ENCODE measurements at regions not wholly inside any gene's neighbourhood (a gene's known extent, or its start where the extent isn't known, plus 50 kb on each side); places are given as distances from the start of the nearest gene placed in this dataset.

- Histone ChIP-seq H3K27me3 (replicated peaks; ENCODE audit: insufficient read depth) (no peaks in the 10 kb centered on the region), H3K36me3 (no peaks in the 10 kb centered on the region), H3K9me3 (no peaks in the 10 kb centered on the region), H3K4me3 (no peak overlapping the region), H3K27ac (no peak overlapping the region), H3K4me1 (replicated peaks) (no peaks in the 10 kb centered on the region)
- intact Hi-C loops (cut with DNase I) = no loop called here
- DNase-seq (ENCODE audit: low spot score) = no peak
- 79% methylated on average over 7 of the region's 7 CpGs for WGBS
- no peak for TF ChIP-seq POLR2AphosphoS5 (IDR thresholded peaks at IDR 0.05)
- TF ChIP-seq POLR2A (IDR thresholded peaks at IDR 0.05) = no peak
- TF ChIP-seq, protein P1, sequence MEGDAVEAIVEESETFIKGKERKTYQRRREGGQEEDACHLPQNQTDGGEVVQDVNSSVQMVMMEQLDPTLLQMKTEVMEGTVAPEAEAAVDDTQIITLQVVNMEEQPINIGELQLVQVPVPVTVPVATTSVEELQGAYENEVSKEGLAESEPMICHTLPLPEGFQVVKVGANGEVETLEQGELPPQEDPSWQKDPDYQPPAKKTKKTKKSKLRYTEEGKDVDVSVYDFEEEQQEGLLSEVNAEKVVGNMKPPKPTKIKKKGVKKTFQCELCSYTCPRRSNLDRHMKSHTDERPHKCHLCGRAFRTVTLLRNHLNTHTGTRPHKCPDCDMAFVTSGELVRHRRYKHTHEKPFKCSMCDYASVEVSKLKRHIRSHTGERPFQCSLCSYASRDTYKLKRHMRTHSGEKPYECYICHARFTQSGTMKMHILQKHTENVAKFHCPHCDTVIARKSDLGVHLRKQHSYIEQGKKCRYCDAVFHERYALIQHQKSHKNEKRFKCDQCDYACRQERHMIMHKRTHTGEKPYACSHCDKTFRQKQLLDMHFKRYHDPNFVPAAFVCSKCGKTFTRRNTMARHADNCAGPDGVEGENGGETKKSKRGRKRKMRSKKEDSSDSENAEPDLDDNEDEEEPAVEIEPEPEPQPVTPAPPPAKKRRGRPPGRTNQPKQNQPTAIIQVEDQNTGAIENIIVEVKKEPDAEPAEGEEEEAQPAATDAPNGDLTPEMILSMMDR (IDR thresholded peaks at IDR 0.05) = no peak
These were observed 291.2 kb downstream of the FAM43A start for GRCh38 chr3:194976874-194977273.

GRCh38 chr3:194977356-194977755 is 291.7 kb downstream of the FAM43A start:
- intact Hi-C loops (cut with DNase I) = no loop called here
- TF ChIP-seq, protein P1 (IDR thresholded peaks at IDR 0.05) = no peak
- no peak for TF ChIP-seq POLR2AphosphoS5 (IDR thresholded peaks at IDR 0.05)
- TF ChIP-seq POLR2A (IDR thresholded peaks at IDR 0.05) = no peak
- WGBS = 98% methylated on average over 8 of the region's 8 CpGs
- H3K36me3 ChIP-seq = no peaks in the 10 kb centered on the region
- no peaks in the 10 kb centered on the region for H3K9me3 ChIP-seq
- H3K4me1 ChIP-seq (replicated peaks) = no peaks in the 10 kb centered on the region
- DNase-seq (ENCODE audit: low spot score) = no peak
- no peaks in the 10 kb centered on the region for H3K27me3 ChIP-seq (replicated peaks; ENCODE audit: insufficient read depth)
- H3K4me3 ChIP-seq = no peak overlapping the region
- no peak overlapping the region for H3K27ac ChIP-seq

DNA sequence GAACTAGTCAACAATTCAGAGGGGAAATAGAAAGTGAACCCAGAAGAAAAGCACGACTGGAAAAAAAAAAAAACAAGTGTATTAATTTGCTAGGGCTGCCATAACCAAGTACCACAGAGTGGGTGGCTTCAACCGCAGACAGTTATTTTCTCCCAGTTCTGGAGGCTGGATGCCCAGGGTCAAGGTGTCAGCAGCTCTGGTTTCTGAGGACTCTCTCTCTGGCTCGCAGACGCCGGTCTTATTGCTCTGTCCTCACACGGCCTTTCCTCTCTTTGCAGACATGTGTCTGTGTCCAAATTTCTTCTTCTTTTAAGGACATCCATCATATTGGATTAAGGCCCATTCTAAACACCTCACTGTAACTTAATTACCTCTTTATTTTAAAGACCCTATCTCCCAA is 291.8 kb downstream of the XXYLT1 start:
- no peak for DNase-seq (ENCODE audit: low spot score)
- WGBS = 81% methylated on average over 6 of the region's 6 CpGs

GRCh38 chr3:194982472-194982871 is 288.5 kb downstream of the XXYLT1 start:
- no peak for DNase-seq (ENCODE audit: low spot score)
- intact Hi-C loops (cut with DNase I) = no loop called here
- Histone ChIP-seq H3K27ac (no peak overlapping the region), H3K4me1 (replicated peaks) (peaks cover 3% of the 10 kb centered on the region), H3K27me3 (replicated peaks; ENCODE audit: insufficient read depth) (no peaks in the 10 kb centered on the region), H3K36me3 (no peaks in the 10 kb centered on the region), H3K4me3 (no peak overlapping the region), H3K9me3 (no peaks in the 10 kb centered on the region)
- 97% methylated on average over 3 of the region's 3 CpGs for WGBS
- TF ChIP-seq POLR2A (IDR thresholded peaks at IDR 0.05) (no peak), POLR2AphosphoS5 (IDR thresholded peaks at IDR 0.05) (no peak)
- TF ChIP-seq, protein P1 (IDR thresholded peaks at IDR 0.05) = no peak

More for the DNA sequence above, 291.8 kb downstream of the XXYLT1 start:
- Histone ChIP-seq H3K27ac (no peak overlapping the region), H3K4me1 (replicated peaks) (no peaks in the 10 kb centered on the region), H3K36me3 (no peaks in the 10 kb centered on the region), H3K9me3 (no peaks in the 10 kb centered on the region), H3K27me3 (replicated peaks; ENCODE audit: insufficient read depth) (no peaks in the 10 kb centered on the region), H3K4me3 (no peak overlapping the region)
- intact Hi-C loops (cut with DNase I) = no loop called here
- TF ChIP-seq POLR2AphosphoS5 (IDR thresholded peaks at IDR 0.05) (no peak), POLR2A (IDR thresholded peaks at IDR 0.05) (no peak)
- TF ChIP-seq, protein P1 (IDR thresholded peaks at IDR 0.05) = no peak

DNA sequence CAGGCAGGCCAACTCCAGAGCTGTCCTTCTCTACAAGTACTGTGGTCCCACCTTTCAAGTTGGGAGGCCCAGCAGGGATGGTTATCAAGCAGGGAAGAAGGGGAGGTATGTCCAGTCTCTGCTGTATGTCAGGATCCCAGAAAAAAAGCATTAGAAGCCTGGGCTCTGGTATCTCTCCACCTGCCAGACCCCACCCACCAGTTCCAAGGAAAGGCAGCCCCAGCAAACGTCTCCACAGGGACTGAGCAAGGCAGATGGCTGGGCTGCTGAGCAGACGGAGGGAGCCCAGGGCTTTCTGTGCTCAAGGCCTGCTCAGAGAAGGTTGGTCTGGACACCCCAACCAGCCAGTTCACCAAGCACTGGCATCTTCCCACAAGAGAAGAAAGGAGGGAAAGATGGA is 287.8 kb downstream of the XXYLT1 start:
- Histone ChIP-seq H3K4me3 (no peak overlapping the region), H3K4me1 (replicated peaks) (peaks cover 3% of the 10 kb centered on the region), H3K9me3 (no peaks in the 10 kb centered on the region), H3K27me3 (replicated peaks; ENCODE audit: insufficient read depth) (no peaks in the 10 kb centered on the region), H3K36me3 (no peaks in the 10 kb centered on the region), H3K27ac (no peak overlapping the region)
- TF ChIP-seq, protein P1 (IDR thresholded peaks at IDR 0.05) = no peak
- TF ChIP-seq POLR2AphosphoS5 (IDR thresholded peaks at IDR 0.05) (no peak), POLR2A (IDR thresholded peaks at IDR 0.05) (no peak)
- 54% methylated on average over 2 of the region's 2 CpGs for WGBS
- DNase-seq (ENCODE audit: low spot score) = no peak
- intact Hi-C loops (cut with DNase I) = no loop called here

Measured in prostate gland (tissue), 2 donors.